ENCODE measurements at regions not wholly inside any gene's neighbourhood (a gene's known extent, or its start where the extent isn't known, plus 50 kb on each side); places are given as distances from the start of the nearest gene placed in this dataset.

DNA sequence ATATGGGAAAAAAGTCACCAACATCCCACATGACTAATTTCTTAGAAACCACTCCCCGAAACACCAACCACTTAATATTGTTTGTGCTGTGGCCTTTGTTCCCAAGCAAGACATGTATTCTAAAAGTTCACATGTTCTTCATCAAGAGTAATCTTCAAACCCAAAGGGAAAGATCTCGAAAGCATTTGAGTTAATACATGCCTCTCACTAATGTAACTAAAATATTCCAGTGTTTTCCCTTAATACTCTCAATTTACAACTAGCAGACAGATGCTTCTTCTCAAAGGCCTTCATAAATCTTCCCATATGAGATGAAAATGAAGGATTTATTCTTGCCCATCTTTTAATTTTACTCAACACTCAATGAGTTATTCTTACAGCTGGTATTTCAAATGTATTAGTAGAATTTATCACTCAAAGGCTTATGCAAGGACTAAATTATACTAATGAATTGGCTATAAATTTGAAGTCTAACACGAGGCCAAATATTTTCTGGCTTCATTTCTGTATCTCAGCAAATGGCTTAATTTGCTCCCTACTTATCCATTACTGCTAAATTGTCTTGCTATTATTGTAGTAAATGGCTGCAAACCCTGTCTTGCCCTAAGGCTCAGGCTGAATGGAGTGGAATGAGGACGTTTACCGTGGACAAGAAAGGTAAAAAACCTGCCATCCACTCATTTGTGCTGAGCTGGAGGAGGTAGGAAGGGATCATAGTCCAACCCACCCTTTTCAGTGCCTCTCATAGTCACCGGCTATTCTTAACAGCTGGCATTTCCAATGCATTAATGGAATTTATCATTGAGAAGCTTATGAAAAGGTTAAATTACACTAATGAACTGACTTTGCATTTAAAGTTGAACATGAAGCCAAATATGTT, 474.4 kb downstream of the RASEF start:
- TF ChIP-seq CTCF (IDR thresholded peaks at IDR 0.05) (no peak), POLR2A (IDR thresholded peaks at IDR 0.05) (no peak)

All from esophagus squamous epithelium (tissue), 4 donors.